ENCODE measurements at regions not wholly inside any gene's neighbourhood (a gene's known extent, or its start where the extent isn't known, plus 50 kb on each side); places are given as distances from the start of the nearest gene placed in this dataset.
"Not testable (repeated sequence)": the region's sequence is repeated elsewhere in the genome, so short reads cannot be mapped to it uniquely, and the experiment has no call there.

DNA sequence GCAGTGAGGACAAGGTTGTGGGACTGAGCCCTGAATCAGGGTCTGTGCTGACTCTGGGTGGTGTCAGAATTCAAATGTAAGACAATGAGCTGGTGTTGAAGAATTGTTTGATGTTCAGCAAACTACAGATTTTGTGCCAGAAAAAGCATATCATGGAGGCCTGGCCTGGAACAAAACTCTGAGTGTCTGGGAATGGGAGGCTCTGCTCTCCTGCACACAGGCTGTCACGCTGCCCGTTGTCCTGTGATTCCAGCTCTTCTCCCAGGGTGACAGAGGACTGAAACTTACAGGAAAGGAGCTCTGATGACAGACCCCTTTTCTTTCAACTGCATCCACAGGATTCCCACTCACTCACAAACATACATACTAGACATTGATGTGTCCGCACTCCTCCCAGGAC is 120.1 kb downstream of the ZNF486 start:
- no peak for DNase-seq

DNA sequence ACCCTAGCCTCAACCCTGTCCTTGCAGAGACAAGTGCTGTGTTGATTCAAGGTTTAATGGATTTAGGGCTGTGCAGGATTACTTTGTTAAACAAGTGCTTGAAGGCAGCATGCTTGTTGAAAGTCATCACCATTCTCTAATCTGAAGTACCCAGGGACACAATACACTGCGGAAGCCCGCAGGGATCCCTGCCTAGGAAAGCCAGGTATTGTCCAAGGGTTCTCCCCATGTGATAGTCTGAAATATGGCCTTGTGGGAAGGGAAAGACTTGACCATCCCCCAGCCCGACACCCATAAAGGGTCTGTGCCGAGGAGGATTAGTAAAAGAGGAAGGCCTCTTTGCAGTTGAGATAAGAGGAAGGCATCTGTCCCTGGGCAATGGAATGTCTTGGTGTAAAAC is 118.9 kb downstream of the ZNF486 start:
- DNase-seq: not testable (repeated sequence)

DNA sequence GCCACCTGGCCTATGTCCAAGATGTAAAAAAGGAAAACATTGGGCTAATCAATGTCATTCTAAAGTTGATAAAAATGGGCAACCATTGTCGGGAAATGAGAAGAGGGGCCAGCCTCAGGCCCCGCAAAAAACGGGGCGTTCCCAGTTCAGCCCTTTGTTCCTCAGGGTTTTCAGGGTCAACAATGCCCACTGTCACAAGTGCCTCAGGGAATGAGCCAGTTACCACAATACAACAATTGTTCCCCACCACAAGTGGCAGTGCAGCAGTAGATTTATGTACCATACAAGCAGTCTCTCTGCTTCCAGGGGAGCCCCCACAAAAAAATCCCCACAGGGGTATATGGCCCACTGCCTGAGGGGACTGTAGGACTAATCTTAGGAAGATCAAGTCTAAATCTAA is 112.5 kb downstream of the ZNF486 start:
- no peak for DNase-seq

DNA sequence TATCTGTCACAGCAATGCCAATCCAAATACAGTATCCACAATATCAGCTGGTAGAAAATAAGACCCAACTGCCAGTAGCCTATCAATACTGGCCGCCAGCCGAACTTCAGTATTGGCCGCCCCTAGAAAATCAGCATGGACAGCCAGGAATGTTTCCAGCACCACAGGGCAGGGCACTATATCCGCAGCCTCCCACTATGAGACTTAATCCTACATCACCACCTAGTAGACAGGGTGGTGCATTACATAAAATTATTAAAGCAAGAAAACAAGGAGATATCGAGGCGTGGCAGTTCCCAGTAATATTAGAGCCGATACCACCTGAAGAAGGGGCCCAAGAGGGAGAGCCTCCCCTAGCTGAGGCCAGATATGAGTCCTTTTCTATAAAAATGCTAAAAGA is 111.3 kb downstream of the ZNF486 start:
- DNase-seq: peak; percentile 27

DNA sequence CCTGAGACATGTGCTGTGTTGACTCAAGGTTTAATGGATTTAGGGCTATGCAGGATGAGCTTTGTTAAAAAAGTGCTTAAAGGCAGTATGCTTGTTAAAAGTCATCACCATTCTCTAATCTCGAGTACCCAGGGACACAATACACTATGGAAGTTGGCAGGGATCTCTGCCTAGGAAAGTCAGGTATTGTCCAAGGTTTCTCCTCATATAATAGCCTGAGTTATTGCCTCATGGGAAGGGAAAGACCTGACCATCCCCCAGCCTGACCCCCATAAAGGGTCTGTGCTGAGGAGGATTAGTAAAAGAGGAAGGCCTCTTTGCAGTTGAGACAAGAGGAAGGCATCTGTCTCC is 109.7 kb downstream of the ZNF486 start:
- not testable (repeated sequence) for DNase-seq

DNA sequence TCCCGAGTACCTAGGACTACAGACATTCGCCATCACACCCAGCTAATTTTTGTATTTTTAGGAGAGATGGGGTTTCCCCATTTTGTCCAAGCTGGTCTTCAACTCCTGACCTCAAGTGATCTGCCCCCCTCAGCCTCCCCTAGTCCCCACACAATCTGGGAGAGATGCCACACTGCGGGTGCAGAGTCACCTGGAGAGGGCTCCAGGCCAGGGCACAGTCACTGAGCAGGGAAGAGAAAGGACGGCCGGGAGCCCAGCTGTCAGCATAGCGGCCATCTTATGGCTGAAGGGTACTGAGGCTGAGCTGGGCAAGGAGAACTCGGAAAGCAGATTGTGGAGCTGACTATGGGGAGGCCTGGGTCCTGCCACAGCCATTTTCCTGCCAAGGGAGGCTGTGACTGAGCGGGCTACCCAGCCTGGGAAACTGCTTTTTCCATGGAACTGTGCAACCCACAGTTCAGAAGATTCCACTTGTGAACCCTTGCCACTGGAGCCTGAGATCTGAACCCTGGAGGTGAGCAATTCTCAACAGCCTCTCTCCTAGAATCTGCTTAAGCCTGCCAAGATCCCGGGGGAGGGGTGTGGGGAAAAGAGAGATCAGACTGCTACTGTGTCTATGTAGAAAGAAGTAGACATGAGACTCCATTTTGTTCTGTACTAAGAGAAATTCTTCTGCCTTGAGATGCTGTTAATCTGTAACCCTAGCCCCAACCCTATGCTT is 109.2 kb downstream of the ZNF486 start:
- DNase-seq: no peak

DNA sequence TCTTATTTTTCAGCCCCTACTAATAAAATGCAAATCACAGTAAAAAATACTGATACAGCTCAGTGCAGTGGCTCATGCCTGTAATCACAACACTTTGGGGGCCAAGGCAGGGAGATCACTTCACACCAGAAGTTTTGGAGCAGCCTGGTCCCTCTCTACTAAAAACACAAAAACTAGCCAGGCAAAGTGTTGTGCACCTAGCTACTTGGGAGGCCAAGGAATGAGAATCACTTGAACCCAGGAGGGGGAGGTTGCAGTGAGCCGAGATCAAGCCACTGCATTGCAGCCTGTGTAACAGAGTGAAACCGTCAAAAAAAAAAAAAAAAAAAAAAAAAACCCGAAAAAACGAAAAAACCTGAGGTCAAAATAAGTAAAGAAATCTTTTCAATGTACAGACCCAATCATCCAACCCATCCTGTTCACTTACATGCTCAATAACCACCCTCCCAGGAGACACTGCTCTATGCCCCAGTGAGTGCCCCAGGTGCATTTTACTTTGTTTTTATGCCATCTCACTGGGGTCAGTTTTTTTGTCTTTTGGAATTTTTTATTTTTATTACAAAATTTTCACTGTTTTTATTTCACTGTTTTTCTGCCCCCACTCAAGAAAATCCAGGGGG is 107.0 kb downstream of the ZNF486 start:
- no peak for DNase-seq

DNA sequence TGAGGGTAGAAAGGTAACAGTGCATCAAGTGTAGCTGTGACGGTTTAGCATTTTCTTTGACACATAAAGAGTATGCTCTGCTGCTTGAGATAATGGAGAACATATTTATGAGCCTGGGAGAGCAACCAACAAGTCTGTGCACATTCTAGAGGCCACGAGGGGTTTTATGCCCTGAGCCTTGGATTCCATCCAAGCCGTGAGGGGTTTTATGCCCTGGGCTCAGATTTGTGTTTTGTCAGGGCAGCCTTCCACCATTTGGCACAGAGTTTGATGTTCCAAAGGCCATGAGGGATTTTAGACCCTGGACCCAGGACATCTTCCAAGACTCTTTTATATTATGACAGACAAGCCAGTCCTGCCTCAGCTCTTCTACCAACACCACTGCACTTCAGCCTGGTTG is 106.4 kb downstream of the ZNF486 start:
- DNase-seq: no peak

DNA sequence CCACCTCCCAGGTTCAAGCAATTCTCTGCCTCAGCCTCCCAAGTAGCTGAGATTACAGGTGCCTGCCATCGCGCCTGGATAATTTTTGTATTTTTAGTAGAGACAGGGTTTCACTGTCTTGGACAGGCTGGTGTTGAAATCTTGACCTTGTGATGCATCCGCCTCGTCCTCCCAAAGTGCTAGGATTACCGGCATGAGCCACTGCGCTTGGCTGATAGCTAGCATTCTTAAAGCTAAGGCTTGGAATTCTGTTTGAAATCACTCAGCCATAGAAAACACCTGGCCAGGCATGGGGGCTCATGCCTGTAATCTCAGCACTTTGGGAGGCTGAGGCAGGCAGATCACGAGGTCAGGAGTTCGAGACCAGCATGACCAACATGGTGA is 105.6 kb downstream of the ZNF486 start:
- not testable (repeated sequence) for DNase-seq

DNA sequence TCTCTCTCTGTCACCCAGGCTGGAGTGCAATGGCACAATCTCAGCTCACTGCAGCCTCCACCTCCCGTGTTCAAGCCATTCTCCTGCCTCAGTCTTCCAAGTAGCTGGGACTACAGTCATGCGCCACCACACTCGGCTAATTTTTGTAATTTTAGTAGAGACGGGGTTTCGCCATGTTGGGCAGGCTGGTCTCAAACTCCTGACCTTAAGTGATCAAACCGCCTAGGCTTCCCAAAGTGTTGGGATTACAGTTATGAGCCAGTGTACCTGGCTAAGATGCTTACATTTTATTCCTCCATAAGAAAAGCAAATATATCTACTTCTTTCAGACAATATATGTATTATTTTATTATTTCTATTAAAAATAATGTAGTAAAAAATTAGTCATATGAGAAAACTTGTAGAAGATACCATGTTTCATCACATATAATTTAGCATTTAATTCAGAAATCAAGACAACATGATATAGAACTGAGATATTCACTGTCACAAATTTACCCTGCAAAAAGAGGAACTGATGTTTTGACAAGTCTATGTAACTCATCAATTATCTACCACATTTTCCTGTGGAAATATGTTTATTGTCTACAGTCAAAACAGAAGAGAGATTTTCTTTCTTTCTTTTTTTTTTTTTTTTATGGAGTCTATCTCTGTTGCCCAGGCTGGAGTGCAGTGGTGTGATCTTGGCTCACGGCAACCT is 105.1 kb downstream of the ZNF486 start:
- not testable (repeated sequence) for DNase-seq

DNA sequence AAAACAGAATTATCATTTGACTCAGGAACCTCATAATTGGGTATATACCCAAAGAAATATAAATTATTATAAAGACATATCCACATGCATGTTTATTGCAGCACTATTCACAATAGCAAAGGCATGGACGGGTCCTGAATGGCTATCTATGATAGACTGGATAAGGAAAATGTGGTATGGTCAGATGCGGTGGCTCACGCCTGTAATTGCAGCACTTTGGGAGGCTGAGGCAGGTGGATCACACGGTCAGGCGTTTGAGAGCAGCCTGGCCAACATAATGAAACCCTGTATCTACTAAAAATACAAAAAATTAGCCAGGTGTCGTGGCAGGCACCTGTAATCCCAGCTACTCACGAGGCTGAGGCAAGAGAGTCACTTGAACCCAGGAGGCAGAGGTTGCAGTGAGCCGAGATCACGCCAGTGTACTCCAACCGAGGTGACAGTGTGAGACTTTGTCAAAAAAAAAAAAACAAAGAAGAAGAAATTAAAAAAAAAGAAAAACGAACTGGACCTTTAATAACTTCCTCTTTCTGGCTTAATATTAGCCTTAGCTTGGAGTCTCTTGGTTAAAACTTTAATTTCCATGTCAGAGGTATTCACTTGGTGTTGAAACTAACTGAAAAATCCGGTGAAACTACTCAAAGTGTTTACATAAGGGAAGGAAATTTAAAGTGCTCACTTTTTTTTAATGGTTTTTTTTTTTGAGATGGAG is 104.4 kb downstream of the ZNF486 start:
- DNase-seq: no peak

DNA sequence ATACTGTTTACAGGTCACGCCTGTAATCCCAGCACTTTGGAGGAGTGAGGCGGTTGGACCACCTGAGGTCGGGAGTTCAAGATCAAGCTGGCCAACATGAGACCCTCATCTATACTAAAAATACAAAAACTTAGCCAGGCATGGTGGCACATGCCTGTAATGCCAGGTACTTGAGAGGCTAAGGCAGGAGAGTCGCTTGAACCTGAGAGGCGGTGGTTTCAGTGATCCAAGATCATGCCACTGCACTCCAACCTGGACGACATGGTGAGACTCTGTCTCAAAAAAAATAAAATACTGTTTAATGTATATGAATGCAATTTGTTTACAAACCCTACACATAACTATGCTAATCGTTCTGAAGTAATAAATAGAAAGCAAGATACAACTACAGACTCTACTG is 102.4 kb downstream of the ZNF486 start:
- DNase-seq: no peak

DNA sequence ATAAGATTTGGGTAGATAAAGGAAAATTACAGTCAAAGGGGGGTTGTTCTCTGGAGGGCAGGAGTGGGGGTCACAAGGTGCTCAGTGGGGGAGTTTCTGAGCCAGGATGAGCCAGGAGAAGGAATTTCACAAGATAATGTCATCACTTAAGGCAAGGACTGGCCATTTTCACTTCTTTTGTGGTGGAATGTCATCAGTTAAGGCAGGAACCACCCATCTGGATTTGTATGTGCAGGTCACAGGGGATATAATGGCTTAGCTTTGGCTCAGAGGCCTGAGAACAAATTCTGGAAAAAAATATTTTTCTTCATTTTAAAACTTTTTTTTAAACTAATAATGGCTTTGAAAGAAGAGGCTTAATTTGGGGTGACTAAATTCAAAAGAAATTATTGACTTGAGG is 94.5 kb downstream of the ZNF486 start:
- DNase-seq: not testable (repeated sequence)

DNA sequence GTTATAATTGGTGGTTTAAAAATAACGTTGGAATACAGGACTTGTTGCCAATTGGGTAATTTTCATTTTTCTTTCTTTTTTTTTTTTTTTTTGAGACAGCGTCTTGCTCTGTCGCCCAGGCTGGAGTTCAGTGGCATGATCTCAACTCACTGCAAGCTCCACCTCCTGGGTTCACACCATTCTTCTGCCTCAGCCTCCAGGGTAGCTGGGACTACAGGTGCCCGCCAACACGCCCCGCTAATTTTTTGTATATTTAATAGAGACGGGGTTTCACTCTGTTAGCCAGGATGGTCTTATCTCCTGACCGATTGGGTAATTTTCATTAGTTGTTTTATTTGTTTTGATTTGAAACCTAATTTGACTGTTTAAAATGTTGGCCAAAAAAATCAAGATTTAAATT is 93.7 kb downstream of the ZNF486 start:
- DNase-seq: not testable (repeated sequence)

DNA sequence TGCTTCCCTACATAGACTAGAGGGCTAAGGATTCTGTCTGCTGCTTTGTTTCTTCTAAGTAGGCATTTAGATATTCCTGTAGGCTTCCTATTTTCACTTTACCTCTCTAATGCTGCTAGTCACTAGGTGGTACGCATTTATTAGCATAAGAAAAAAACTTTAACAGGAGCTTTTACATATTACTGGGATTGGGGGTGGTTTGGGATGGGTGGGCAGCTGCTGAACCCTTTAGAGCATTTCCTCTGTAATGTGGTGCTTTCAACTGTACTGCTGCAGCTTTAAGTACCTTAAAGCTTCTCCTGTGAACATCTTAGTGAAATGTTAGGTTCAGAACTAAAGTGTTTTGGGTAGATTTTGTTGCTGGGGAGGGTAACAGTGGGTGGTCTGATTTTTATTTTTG is 92.6 kb downstream of the ZNF486 start:
- no peak for DNase-seq

DNA sequence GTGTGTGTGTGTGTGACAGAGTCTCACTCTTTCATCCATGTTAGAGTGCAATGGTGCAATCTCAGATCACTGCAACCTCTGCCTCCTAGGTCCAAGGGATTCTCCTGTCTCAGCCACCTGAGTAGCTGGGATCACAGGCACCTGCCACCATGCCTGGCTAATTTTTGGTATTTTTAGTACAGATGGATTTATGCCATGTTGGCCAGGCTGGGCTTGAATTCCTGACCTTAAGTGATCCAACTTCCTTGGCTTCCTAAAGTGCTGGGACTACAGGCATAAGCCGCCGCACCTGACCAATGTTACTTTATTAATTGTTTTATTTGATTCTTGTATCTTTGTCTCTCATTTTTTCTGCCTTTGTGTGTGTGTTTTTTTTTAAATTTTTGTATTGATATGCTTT is 89.6 kb downstream of the ZNF486 start:
- no peak for DNase-seq

DNA sequence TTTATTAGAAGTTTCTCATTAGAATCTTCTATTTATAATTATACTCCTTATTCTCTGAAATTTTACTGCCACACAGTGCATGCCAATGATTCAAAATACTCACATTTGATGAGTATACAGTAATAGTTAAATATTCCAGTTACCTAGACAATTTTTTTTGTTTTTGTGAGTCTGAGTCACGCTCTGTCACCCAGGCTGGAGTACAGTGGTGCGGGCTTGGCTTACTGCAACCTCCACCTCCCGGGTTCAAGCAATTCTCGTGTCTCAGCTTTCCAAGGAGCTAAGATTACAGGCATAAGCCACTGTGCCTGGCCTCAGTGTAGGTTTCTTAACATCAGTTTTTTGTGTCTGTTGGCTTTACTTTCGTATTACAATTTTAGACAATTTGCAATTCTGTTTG is 87.1 kb downstream of the ZNF486 start:
- DNase-seq: no peak

DNA sequence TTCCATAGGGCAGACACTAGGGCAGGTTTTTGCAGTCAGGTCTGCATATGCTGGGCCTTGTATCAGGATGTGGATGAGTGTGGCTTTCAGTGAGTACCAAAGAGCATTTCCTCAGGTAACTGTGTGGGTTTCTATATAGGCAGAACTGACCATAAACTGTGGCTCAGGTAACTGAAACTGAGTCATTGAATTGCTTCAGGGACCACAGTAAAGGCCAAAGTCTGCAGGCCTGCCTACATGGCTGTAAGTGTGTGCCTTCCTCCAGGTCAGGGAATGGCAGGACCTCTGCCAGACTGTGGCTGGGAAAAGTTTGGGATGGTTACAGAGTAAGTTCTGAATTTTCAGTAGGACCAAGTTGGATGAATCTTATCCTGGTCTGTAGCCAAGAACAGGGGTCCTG is 85.6 kb downstream of the ZNF486 start:
- no peak for DNase-seq

DNA sequence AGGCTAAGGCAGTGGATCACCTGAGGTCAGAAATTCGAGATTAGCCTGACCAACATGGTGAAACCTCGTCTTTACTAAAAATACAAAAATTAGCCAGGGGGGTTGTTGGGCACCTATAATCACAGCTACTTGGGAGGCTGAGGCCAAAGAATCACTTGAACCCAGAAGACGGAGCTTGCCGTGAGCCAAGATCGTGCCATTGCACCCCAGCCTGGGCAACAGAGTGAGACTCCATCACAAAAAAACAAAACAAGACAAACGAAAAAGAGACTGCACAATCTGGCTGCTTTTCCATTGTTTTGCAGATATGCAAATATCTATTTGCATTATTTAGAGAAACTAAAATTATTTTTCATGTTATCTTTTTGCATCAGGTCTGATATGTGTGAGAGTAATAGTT is 83.6 kb downstream of the ZNF486 start:
- DNase-seq: no peak

DNA sequence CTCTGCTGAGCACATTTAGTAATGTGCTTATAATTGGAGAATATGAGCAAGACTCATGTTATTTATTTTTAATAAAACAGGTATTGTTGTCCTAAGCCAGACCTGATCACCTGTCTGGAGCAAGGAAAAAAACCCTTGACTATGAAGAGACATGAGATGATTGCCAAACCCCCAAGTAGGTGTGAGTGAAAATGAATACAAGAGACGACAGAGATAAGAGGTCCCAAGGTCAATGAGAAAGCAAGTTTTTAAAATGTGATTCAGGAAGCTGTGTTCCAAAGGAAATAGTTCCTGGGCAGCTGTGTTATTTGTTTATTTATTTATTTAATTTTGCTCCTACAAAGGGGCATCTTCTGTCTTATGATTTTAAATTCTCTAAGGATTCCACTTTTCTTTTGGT is 83.1 kb downstream of the ZNF486 start:
- DNase-seq: no peak
